HFF-Myc (cell line): ENCODE measurements at regions not wholly inside any gene's neighbourhood (a gene's known extent, or its start where the extent isn't known, plus 50 kb on each side); places are given as distances from the start of the nearest gene placed in this dataset.

Experiments used
- DNase-seq: peaks from one replicate; pipeline ENCODE4 v3.0.0-alpha.2; 2011; ENCODE audit warnings: low read depth; ENCODE audit errors: extremely low read depth
- H3K4me3 ChIP-seq: replicated peaks from 2 replicates; pipeline ENCODE4 v1.5.1; 2011; ENCODE audit warnings: low read depth, mild to moderate bottlenecking, control low read depth, low read length
- TF ChIP-seq, protein P1 (sequence below): IDR thresholded peaks from 2 replicates; pipeline ENCODE4 v1.5.1; 2012; ENCODE audit warnings: mild to moderate bottlenecking, low read depth, low read length, control low read depth; ENCODE audit errors: missing control alignments

DNA sequence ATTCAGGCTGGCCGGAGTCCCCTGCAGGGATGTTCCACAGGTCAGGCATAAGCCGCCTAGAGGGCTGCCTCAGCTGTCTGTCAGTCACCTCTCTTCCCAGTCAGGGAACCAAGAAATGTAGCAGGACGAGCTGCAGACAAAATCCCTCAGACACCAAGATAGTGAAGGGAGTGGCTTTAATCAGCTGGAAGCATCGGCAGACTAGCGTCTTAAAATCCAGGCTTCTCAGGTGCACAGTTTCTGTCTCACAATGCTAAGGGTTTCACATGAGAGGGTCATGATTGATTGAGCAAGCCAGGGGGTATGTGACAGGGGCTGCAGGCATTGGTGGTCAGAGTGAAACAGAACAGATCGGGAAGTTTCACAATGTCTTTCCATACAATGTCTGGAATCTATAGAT, 247.2 kb downstream of the CDH10 start:
- H3K4me3 ChIP-seq: no peak overlapping the region

DNA sequence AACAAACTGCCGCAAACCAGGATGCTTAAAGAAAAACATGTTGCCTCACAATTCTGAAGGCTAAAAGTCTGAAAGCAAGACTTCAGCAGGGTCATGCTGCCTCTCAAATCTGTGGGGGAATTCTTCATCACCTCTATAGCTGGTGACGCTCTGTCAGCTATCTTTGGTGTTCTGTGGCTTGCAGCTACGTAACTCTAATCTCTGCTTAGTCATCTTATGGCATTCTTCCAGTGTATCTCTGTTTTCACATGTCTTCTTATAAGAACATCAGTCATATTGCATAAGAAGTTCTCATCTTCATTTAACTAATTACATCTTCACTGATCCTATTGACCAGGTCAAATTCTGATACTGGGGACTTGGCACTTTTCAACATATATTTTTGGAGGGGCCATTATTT, 243.0 kb downstream of the CDH10 start:
- TF ChIP-seq, protein P1, sequence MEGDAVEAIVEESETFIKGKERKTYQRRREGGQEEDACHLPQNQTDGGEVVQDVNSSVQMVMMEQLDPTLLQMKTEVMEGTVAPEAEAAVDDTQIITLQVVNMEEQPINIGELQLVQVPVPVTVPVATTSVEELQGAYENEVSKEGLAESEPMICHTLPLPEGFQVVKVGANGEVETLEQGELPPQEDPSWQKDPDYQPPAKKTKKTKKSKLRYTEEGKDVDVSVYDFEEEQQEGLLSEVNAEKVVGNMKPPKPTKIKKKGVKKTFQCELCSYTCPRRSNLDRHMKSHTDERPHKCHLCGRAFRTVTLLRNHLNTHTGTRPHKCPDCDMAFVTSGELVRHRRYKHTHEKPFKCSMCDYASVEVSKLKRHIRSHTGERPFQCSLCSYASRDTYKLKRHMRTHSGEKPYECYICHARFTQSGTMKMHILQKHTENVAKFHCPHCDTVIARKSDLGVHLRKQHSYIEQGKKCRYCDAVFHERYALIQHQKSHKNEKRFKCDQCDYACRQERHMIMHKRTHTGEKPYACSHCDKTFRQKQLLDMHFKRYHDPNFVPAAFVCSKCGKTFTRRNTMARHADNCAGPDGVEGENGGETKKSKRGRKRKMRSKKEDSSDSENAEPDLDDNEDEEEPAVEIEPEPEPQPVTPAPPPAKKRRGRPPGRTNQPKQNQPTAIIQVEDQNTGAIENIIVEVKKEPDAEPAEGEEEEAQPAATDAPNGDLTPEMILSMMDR: no peak
- DNase-seq: no peak

More for the DNA sequence above, 247.2 kb downstream of the CDH10 start:
- TF ChIP-seq, protein P1: no peak
- no peak for DNase-seq

GRCh38 chr5:24407466-24407865, 237.3 kb downstream of the CDH10 start:
- no peak for DNase-seq
- H3K4me3 ChIP-seq: no peak overlapping the region
- TF ChIP-seq, protein P1: no peak

More for the DNA sequence above, 243.0 kb downstream of the CDH10 start:
- H3K4me3 ChIP-seq: no peak overlapping the region

DNA sequence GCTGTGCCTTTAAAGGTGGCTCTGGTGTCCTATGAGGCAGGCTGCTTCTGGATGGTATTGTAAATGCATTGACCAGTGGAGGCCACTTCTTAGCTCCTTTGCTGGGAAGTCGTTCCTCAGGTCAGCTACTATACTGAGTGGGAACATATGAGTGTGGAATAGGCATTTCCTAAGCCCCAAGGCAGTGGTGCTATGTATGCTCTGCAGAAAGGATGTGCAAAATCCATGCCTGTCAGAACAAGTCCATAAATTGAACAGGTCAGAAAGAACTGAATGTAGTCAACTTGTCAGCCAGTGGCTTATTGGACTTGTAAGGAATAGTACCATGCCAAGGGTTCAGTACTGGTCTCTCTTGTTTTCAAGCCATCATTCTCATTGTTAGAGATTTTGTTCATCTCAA, 216.4 kb downstream of the CDH10 start:
- H3K4me3 ChIP-seq: no peak overlapping the region
- DNase-seq: no peak
- TF ChIP-seq, protein P1: no peak

DNA sequence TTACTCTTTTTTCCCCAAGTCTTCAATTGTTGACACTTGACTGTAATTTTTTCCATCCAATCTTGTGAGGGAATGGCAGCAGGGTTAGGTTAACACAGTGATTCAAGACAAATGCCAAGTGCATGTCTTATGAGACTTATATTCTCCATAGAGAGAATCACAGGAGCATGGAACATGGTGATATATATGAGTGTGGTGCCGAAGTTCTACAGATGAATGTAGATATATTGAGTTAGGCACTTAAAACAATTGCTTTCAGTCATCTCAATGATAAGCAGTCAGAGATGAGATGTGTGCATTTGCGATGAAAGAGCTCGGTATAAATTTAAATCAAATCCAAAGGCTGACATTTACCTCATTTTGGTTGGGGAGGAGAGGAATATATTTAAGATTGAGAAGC, 211.2 kb downstream of the CDH10 start:
- H3K4me3 ChIP-seq: no peak overlapping the region
- TF ChIP-seq, protein P1: no peak
- no peak for DNase-seq
